SK-N-SH treated with all-trans-retinoic acid at 6 μM for 48 hours (cell line): ENCODE measurements at regions not wholly inside any gene's neighbourhood (a gene's known extent, or its start where the extent isn't known, plus 50 kb on each side); places are given as distances from the start of the nearest gene placed in this dataset.

ENCODE experiments used
- ARNTL ChIP-seq: fragments of 450-650 bp; formaldehyde crosslinking; IDR thresholded peaks from 2 replicates; pipeline ENCODE4 v1.5.0; 2020; ENCODE audit warnings: low read depth, mild to moderate bottlenecking, moderate library complexity, borderline replicate concordance
- BACH2 ChIP-seq: fragments of 250-450 bp; sonication (Bioruptor Pico); IDR thresholded peaks from 2 replicates; pipeline ENCODE4 v1.9.0; 2021; ENCODE audit warnings: mild to moderate bottlenecking, borderline replicate concordance
- OSR1 ChIP-seq: fragments of 250-450 bp; sonication (Bioruptor Pico); IDR thresholded peaks from 2 replicates; pipeline ENCODE4 v1.8.0; 2022; ENCODE audit warnings: moderate library complexity, mild to moderate bottlenecking, inconsistent platforms
- RARB ChIP-seq: fragments of 250-450 bp; sonication (Bioruptor Pico); IDR thresholded peaks from 2 replicates; pipeline ENCODE4 v1.8.0; 2021; ENCODE audit warnings: mild to moderate bottlenecking, moderate library complexity
- TF ChIP-seq, protein P1 (sequence below): fragments of 250-450 bp; sonication (Bioruptor Pico); IDR thresholded peaks from 2 replicates; pipeline ENCODE4 v1.8.0; 2020; ENCODE audit warnings: mild to moderate bottlenecking, moderate library complexity, borderline replicate concordance
- TF ChIP-seq, protein P2 (sequence below): fragments of 250-450 bp; sonication (Bioruptor Pico); IDR thresholded peaks from 2 replicates; pipeline ENCODE4 v1.5.0; 2020; ENCODE audit warnings: mild to moderate bottlenecking, moderate library complexity

DNA sequence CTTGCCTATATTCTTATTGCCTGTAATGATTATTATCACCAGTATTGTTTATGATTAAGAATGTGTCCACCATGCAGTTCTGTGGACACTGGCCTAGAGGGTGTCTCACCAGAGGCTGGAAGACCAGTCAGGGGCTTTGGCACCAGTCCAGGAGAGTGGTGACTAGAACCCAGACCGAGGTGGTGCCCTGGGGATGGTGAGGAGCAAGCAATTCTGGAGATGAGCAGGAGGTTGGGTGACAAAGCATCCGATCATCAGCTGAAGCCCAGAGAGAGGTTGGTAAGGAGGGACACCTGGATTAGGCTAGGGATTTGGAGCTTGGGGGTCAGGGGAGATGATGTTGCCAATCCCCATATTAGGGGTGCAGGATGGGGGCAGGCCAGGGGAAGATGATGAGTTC, 124.4 kb downstream of the EMX2 start:
- TF ChIP-seq, protein P1, sequence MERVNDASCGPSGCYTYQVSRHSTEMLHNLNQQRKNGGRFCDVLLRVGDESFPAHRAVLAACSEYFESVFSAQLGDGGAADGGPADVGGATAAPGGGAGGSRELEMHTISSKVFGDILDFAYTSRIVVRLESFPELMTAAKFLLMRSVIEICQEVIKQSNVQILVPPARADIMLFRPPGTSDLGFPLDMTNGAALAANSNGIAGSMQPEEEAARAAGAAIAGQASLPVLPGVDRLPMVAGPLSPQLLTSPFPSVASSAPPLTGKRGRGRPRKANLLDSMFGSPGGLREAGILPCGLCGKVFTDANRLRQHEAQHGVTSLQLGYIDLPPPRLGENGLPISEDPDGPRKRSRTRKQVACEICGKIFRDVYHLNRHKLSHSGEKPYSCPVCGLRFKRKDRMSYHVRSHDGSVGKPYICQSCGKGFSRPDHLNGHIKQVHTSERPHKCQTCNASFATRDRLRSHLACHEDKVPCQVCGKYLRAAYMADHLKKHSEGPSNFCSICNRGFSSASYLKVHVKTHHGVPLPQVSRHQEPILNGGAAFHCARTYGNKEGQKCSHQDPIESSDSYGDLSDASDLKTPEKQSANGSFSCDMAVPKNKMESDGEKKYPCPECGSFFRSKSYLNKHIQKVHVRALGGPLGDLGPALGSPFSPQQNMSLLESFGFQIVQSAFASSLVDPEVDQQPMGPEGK (CRISPR knock-in tag), result no peak
- TF ChIP-seq, protein P2, sequence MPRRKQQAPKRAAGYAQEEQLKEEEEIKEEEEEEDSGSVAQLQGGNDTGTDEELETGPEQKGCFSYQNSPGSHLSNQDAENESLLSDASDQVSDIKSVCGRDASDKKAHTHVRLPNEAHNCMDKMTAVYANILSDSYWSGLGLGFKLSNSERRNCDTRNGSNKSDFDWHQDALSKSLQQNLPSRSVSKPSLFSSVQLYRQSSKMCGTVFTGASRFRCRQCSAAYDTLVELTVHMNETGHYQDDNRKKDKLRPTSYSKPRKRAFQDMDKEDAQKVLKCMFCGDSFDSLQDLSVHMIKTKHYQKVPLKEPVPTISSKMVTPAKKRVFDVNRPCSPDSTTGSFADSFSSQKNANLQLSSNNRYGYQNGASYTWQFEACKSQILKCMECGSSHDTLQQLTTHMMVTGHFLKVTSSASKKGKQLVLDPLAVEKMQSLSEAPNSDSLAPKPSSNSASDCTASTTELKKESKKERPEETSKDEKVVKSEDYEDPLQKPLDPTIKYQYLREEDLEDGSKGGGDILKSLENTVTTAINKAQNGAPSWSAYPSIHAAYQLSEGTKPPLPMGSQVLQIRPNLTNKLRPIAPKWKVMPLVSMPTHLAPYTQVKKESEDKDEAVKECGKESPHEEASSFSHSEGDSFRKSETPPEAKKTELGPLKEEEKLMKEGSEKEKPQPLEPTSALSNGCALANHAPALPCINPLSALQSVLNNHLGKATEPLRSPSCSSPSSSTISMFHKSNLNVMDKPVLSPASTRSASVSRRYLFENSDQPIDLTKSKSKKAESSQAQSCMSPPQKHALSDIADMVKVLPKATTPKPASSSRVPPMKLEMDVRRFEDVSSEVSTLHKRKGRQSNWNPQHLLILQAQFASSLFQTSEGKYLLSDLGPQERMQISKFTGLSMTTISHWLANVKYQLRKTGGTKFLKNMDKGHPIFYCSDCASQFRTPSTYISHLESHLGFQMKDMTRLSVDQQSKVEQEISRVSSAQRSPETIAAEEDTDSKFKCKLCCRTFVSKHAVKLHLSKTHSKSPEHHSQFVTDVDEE (CRISPR knock-in tag), result no peak
- no peak for TF ChIP-seq OSR1 (CRISPR knock-in tag)
- no peak for TF ChIP-seq RARB
- no peak for TF ChIP-seq ARNTL (CRISPR knock-in tag)
- no peak for TF ChIP-seq BACH2 (CRISPR knock-in tag)
